WTC11 (cell line): ENCODE measurements at regions not wholly inside any gene's neighbourhood (a gene's known extent, or its start where the extent isn't known, plus 50 kb on each side); places are given as distances from the start of the nearest gene placed in this dataset.
"Not testable (repeated sequence)": the region's sequence is repeated elsewhere in the genome, so short reads cannot be mapped to it uniquely, and the experiment has no call there.

Experiments
- ATAC-seq: fragments of 200-7000 bp; cut with Tn5 transposase; 2 replicates; pipeline ENCODE4 v1.10.0; 2021; ENCODE audit warnings: mild to moderate bottlenecking, moderate library complexity
- CTCF ChIA-PET: fragments of 300-600 bp; sonication (Branson Sonifier 250); formaldehyde crosslinking; loops from one replicate; lab custom pipeline; 2021; ENCODE audit warnings: antibody characterized with exemption; lab: Charles Lee
- POLR2A ChIA-PET: fragments of 350-600 bp; sonication (Branson Sonifier 250); formaldehyde crosslinking; loops from one replicate; lab custom pipeline; 2021; ENCODE audit warnings: antibody characterized with exemption; lab: Charles Lee
- DNase-seq: peaks from one replicate; pipeline ENCODE4 v3.0.0; 2021; ENCODE audit warnings: low spot score
- H3K27ac Mint-ChIP-seq: 2 replicates; pipeline ENCODE4 v1.8.0; 2021; ENCODE audit warnings: mixed read lengths
- H3K27me3 Mint-ChIP-seq: 2 replicates; pipeline ENCODE4 v1.8.0; 2021; ENCODE audit warnings: low read depth, mild to moderate bottlenecking, moderate library complexity, mixed read lengths
- H3K36me3 Mint-ChIP-seq: 2 replicates; pipeline ENCODE4 v1.8.0; 2021; ENCODE audit warnings: mixed read lengths
- H3K4me1 Mint-ChIP-seq: 2 replicates; pipeline ENCODE4 v1.8.0; 2022; ENCODE audit warnings: mixed read lengths
- H3K4me3 Mint-ChIP-seq: 2 replicates; pipeline ENCODE4 v1.8.0; 2021; ENCODE audit warnings: mild to moderate bottlenecking, moderate library complexity, mixed read lengths
- H3K9me3 Mint-ChIP-seq: 2 replicates; pipeline ENCODE4 v1.8.0; 2021; ENCODE audit warnings: mixed read lengths
- ELF4 ChIP-seq: sonication (generic); formaldehyde crosslinking; IDR thresholded peaks from 2 replicates; pipeline ENCODE4 v1.8.1; 2022; ENCODE audit warnings: low read depth, mild to moderate bottlenecking, moderate library complexity, missing genetic modification reagents
- EMX1 ChIP-seq: fragments of 250-450 bp; sonication (Bioruptor Pico); IDR thresholded peaks from 2 replicates; pipeline ENCODE4 v1.8.0; 2021; ENCODE audit warnings: mild to moderate bottlenecking
- FOXJ3 ChIP-seq: sonication (generic); formaldehyde crosslinking; IDR thresholded peaks from 2 replicates; pipeline ENCODE4 v1.9.0; 2021; ENCODE audit warnings: missing genetic modification reagents, mild to moderate bottlenecking, borderline replicate concordance
- FOXP1 ChIP-seq: sonication (generic); formaldehyde crosslinking; IDR thresholded peaks from 2 replicates; pipeline ENCODE4 v1.8.0; 2022; ENCODE audit warnings: missing genetic modification reagents, mild to moderate bottlenecking, moderate library complexity, borderline replicate concordance
- HMGA2 ChIP-seq: fragments of 250-450 bp; sonication (Bioruptor Pico); IDR thresholded peaks from 2 replicates; pipeline ENCODE4 v1.4.0; 2021; ENCODE audit warnings: mild to moderate bottlenecking, moderate library complexity
- IRF2 ChIP-seq: sonication (generic); formaldehyde crosslinking; IDR thresholded peaks from 2 replicates; pipeline ENCODE4 v1.8.0; 2022; ENCODE audit warnings: low read depth, missing genetic modification reagents, borderline replicate concordance
- JUN ChIP-seq: sonication (generic); formaldehyde crosslinking; IDR thresholded peaks from 2 replicates; pipeline ENCODE4 v1.8.0; 2023; ENCODE audit warnings: mild to moderate bottlenecking, missing genetic modification reagents
- NFYB ChIP-seq: sonication (generic); formaldehyde crosslinking; conservative IDR thresholded peaks from 2 replicates; pipeline ENCODE4 v1.8.0; 2022; ENCODE audit warnings: low read depth, missing genetic modification reagents
- NR1H2 ChIP-seq: sonication (generic); formaldehyde crosslinking; IDR thresholded peaks from 2 replicates; pipeline ENCODE4 v1.9.0; 2021; ENCODE audit warnings: mild to moderate bottlenecking, moderate library complexity, missing genetic modification reagents
- NR3C1 ChIP-seq: sonication (generic); formaldehyde crosslinking; conservative IDR thresholded peaks from 2 replicates; pipeline ENCODE4 v1.8.1; 2023; ENCODE audit warnings: low read depth, mild to moderate bottlenecking, missing genetic modification reagents
- ZNF121 ChIP-seq: sonication (generic); formaldehyde crosslinking; IDR thresholded peaks from 2 replicates; pipeline ENCODE4 v1.8.0; 2023; ENCODE audit warnings: missing genetic modification reagents
- ZNF396 ChIP-seq: fragments of 250-450 bp; sonication (Bioruptor Pico); IDR thresholded peaks from 2 replicates; pipeline ENCODE4 v1.8.0; 2021; ENCODE audit warnings: mild to moderate bottlenecking, moderate library complexity, borderline replicate concordance
- ZNF423 ChIP-seq: fragments of 250-450 bp; sonication (Bioruptor Pico); IDR thresholded peaks from 2 replicates; pipeline ENCODE4 v2.1.2; 2022; ENCODE audit warnings: mild to moderate bottlenecking, moderate library complexity
- TF ChIP-seq, protein P1 (sequence below): sonication (generic); formaldehyde crosslinking; IDR thresholded peaks from 2 replicates; pipeline ENCODE4 v1.8.1; 2022; ENCODE audit warnings: mild to moderate bottlenecking, missing genetic modification reagents, moderate library complexity, borderline replicate concordance
- TF ChIP-seq, protein P2 (sequence below): sonication (generic); formaldehyde crosslinking; IDR thresholded peaks from 2 replicates; pipeline ENCODE4 v1.8.0; 2022; ENCODE audit warnings: mild to moderate bottlenecking, missing genetic modification reagents
- TF ChIP-seq, protein P3 (sequence below): sonication (generic); formaldehyde crosslinking; IDR thresholded peaks from 2 replicates; pipeline ENCODE4 v1.8.1; 2022; ENCODE audit warnings: missing genetic modification reagents, borderline replicate concordance
- TF ChIP-seq, protein P4 (sequence below): fragments of 250-450 bp; sonication (Bioruptor Pico); IDR thresholded peaks from 2 replicates; pipeline ENCODE4 v2.1.2; 2022; ENCODE audit warnings: mild to moderate bottlenecking, moderate library complexity
- TF ChIP-seq, protein P5 (sequence below): fragments of 200-600 bp; IDR thresholded peaks from 2 replicates; pipeline ENCODE4 v1.8.0; 2022; ENCODE audit warnings: antibody characterized with exemption
- TF ChIP-seq, protein P6 (sequence below): sonication (generic); formaldehyde crosslinking; IDR thresholded peaks from 2 replicates; pipeline ENCODE4 v1.8.1; 2023; ENCODE audit warnings: mild to moderate bottlenecking, missing genetic modification reagents, borderline replicate concordance
- TF ChIP-seq, protein P7 (sequence below): sonication (generic); formaldehyde crosslinking; IDR thresholded peaks from 2 replicates; pipeline ENCODE4 v1.8.1; 2023; ENCODE audit warnings: mild to moderate bottlenecking, missing genetic modification reagents

DNA sequence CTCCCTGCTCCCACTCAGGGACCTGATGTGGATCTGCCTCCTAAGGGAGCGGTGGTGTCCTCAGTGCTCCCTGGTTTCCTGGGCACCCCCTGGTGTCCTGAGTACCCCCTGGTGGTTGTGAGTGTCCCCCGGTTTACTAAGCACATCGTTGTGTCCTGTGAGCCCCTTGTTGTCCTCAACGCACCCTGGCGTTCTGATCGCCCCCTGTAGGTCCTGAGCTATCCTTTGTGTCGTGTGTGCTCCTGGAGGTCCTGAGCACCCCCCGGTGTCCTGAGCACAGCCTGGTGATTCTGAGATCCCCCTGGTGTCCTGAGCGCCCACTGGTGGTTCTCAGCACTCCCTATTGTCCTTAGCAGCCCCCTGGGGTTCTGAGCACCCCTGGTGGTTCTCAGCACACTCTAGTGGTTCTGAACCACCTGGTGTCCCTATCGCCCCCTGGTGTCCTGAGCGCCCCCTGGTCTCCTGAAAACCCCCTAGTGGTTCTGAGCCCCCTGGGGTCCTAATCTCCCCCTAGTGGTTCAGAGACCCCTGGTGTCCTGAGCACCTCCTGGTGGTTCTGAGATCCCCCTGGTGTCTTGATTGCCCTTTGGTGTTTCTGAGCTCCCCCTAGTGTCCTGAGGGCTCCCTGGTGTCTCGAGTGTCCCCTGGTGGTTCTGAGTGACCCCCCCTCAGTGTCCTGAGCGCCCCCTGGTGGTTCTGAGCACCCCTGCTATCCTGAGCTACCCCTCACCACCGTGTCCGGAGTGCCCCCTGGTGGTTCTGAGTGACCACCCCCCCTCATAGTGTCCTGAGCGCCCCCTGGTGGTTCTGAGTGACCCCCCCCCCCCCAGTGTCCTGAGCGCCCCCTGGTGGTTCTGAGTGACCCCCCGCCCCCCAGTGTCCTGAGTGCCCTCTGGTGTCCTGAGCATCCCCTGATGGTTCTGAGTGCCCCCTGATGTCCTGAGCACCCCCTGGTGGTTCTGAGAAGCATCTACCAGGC lies 615.1 kb downstream of the TMEM121 start:
- no peaks in the 10 kb centered on the region for H3K27me3 Mint-ChIP-seq
- ATAC-seq (no peak), DNase-seq (no peak)
- CTCF ChIA-PET: no interaction called here
- no peak overlapping the region for H3K27ac Mint-ChIP-seq
- TF ChIP-seq FOXJ3 (CRISPR knock-in tag) (no peak), JUN (CRISPR knock-in tag) (no peak), ELF4 (no peak), NR3C1 (CRISPR knock-in tag) (no peak), ZNF121 (CRISPR knock-in tag) (no peak), ZNF396 (CRISPR knock-in tag) (no peak), IRF2 (CRISPR knock-in tag) (no peak), HMGA2 (CRISPR knock-in tag) (no peak), EMX1 (CRISPR knock-in tag) (no peak), FOXP1 (no peak), ZNF423 (CRISPR knock-in tag) (no peak), NR1H2 (CRISPR knock-in tag) (no peak), NFYB (CRISPR knock-in tag) (no peak)
- TF ChIP-seq, protein P1, sequence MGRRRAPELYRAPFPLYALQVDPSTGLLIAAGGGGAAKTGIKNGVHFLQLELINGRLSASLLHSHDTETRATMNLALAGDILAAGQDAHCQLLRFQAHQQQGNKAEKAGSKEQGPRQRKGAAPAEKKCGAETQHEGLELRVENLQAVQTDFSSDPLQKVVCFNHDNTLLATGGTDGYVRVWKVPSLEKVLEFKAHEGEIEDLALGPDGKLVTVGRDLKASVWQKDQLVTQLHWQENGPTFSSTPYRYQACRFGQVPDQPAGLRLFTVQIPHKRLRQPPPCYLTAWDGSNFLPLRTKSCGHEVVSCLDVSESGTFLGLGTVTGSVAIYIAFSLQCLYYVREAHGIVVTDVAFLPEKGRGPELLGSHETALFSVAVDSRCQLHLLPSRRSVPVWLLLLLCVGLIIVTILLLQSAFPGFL (CRISPR knock-in tag): no peak
- TF ChIP-seq, protein P2, sequence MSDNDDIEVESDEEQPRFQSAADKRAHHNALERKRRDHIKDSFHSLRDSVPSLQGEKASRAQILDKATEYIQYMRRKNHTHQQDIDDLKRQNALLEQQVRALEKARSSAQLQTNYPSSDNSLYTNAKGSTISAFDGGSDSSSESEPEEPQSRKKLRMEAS (CRISPR knock-in tag): no peak
- TF ChIP-seq, protein P3, sequence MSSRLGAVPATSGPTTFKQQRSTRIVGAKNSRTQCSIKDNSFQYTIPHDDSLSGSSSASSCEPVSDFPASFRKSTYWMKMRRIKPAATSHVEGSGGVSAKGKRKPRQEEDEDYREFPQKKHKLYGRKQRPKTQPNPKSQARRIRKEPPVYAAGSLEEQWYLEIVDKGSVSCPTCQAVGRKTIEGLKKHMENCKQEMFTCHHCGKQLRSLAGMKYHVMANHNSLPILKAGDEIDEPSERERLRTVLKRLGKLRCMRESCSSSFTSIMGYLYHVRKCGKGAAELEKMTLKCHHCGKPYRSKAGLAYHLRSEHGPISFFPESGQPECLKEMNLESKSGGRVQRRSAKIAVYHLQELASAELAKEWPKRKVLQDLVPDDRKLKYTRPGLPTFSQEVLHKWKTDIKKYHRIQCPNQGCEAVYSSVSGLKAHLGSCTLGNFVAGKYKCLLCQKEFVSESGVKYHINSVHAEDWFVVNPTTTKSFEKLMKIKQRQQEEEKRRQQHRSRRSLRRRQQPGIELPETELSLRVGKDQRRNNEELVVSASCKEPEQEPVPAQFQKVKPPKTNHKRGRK (CRISPR knock-in tag): no peak
- TF ChIP-seq, protein P4, sequence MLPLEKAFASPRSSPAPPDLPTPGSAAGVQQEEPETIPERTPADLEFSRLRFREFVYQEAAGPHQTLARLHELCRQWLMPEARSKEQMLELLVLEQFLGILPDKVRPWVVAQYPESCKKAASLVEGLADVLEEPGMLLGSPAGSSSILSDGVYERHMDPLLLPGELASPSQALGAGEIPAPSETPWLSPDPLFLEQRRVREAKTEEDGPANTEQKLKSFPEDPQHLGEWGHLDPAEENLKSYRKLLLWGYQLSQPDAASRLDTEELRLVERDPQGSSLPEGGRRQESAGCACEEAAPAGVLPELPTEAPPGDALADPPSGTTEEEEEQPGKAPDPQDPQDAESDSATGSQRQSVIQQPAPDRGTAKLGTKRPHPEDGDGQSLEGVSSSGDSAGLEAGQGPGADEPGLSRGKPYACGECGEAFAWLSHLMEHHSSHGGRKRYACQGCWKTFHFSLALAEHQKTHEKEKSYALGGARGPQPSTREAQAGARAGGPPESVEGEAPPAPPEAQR: no peak
- TF ChIP-seq, protein P5, sequence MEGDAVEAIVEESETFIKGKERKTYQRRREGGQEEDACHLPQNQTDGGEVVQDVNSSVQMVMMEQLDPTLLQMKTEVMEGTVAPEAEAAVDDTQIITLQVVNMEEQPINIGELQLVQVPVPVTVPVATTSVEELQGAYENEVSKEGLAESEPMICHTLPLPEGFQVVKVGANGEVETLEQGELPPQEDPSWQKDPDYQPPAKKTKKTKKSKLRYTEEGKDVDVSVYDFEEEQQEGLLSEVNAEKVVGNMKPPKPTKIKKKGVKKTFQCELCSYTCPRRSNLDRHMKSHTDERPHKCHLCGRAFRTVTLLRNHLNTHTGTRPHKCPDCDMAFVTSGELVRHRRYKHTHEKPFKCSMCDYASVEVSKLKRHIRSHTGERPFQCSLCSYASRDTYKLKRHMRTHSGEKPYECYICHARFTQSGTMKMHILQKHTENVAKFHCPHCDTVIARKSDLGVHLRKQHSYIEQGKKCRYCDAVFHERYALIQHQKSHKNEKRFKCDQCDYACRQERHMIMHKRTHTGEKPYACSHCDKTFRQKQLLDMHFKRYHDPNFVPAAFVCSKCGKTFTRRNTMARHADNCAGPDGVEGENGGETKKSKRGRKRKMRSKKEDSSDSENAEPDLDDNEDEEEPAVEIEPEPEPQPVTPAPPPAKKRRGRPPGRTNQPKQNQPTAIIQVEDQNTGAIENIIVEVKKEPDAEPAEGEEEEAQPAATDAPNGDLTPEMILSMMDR: no peak
- TF ChIP-seq, protein P6, sequence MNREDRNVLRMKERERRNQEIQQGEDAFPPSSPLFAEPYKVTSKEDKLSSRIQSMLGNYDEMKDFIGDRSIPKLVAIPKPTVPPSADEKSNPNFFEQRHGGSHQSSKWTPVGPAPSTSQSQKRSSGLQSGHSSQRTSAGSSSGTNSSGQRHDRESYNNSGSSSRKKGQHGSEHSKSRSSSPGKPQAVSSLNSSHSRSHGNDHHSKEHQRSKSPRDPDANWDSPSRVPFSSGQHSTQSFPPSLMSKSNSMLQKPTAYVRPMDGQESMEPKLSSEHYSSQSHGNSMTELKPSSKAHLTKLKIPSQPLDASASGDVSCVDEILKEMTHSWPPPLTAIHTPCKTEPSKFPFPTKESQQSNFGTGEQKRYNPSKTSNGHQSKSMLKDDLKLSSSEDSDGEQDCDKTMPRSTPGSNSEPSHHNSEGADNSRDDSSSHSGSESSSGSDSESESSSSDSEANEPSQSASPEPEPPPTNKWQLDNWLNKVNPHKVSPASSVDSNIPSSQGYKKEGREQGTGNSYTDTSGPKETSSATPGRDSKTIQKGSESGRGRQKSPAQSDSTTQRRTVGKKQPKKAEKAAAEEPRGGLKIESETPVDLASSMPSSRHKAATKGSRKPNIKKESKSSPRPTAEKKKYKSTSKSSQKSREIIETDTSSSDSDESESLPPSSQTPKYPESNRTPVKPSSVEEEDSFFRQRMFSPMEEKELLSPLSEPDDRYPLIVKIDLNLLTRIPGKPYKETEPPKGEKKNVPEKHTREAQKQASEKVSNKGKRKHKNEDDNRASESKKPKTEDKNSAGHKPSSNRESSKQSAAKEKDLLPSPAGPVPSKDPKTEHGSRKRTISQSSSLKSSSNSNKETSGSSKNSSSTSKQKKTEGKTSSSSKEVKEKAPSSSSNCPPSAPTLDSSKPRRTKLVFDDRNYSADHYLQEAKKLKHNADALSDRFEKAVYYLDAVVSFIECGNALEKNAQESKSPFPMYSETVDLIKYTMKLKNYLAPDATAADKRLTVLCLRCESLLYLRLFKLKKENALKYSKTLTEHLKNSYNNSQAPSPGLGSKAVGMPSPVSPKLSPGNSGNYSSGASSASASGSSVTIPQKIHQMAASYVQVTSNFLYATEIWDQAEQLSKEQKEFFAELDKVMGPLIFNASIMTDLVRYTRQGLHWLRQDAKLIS: no peak
- TF ChIP-seq, protein P7, sequence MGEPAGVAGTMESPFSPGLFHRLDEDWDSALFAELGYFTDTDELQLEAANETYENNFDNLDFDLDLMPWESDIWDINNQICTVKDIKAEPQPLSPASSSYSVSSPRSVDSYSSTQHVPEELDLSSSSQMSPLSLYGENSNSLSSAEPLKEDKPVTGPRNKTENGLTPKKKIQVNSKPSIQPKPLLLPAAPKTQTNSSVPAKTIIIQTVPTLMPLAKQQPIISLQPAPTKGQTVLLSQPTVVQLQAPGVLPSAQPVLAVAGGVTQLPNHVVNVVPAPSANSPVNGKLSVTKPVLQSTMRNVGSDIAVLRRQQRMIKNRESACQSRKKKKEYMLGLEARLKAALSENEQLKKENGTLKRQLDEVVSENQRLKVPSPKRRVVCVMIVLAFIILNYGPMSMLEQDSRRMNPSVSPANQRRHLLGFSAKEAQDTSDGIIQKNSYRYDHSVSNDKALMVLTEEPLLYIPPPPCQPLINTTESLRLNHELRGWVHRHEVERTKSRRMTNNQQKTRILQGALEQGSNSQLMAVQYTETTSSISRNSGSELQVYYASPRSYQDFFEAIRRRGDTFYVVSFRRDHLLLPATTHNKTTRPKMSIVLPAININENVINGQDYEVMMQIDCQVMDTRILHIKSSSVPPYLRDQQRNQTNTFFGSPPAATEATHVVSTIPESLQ (CRISPR knock-in tag): no peak
- TF ChIP-seq, all 79 proteins: peak for 0
- peaks cover 44% of the 10 kb centered on the region for H3K9me3 Mint-ChIP-seq
- H3K4me1 Mint-ChIP-seq: no peaks in the 10 kb centered on the region
- peaks cover 47% of the 10 kb centered on the region for H3K36me3 Mint-ChIP-seq
- POLR2A ChIA-PET: no interaction called here
- H3K4me3 Mint-ChIP-seq: no peak overlapping the region

DNA sequence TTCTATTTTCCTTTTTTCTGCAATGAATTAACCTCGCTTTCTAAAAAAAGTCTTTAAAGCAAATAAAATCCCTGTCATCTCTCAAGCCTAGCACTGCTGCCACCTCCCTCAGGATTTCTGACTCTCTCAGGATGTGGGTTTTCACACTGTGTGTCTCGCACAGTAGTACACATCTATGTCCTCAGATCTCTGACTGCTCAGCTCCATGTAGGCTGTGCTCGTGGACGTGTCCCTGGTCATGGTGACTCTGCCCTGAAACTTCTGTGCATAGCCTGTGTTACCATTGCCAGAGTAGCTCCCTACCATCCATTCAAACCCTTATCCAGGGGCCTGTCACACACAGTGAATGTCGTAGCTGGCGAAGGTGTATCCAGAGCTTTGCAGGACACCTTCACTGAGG lies 619.3 kb downstream of the TMEM121 start:
- CTCF ChIA-PET, ATAC-seq, H3K4me1 Mint-ChIP-seq, DNase-seq, H3K27ac Mint-ChIP-seq, H3K27me3 Mint-ChIP-seq, H3K4me3 Mint-ChIP-seq, POLR2A ChIA-PET: not testable (repeated sequence)
- H3K36me3 Mint-ChIP-seq: peaks cover 69% of the 10 kb centered on the region
- peaks cover 75% of the 10 kb centered on the region for H3K9me3 Mint-ChIP-seq
